Activated naive CD8-positive, alpha-beta T cell treated with anti-CD3 and anti-CD28 coated beads, Interleukin-2, amount 10 ng/mL, durations not matched to agents 7 days and 5 days (primary cell): ENCODE measurements at regions not wholly inside any gene's neighbourhood (a gene's known extent, or its start where the extent isn't known, plus 50 kb on each side); places are given as distances from the start of the nearest gene placed in this dataset.

Experiments used
- ATAC-seq: fragments of 150-1000 bp; cut with Tn5 transposase; one replicate; pipeline ENCODE4 v1.10.0; 2021; ENCODE audit warnings: low read depth, moderate library complexity
- POLR2A ChIA-PET: fragments of 350-600 bp; sonication (Branson Sonifier 250); formaldehyde crosslinking; loops from one replicate; lab custom pipeline; 2021; ENCODE audit warnings: antibody characterized with exemption; lab: Charles Lee
- DNase-seq: peaks from one replicate; pipeline ENCODE4 v3.0.0; 2021
- H3K27ac Mint-ChIP-seq: one replicate; pipeline ENCODE4 v1.8.0; 2022; ENCODE audit warnings: mild to moderate bottlenecking, mixed read lengths
- H3K27me3 Mint-ChIP-seq: one replicate; pipeline ENCODE4 v1.8.0; 2022; ENCODE audit warnings: mild to moderate bottlenecking, moderate library complexity, mixed read lengths
- H3K36me3 Mint-ChIP-seq: one replicate; pipeline ENCODE4 v1.8.0; 2021; ENCODE audit warnings: mild to moderate bottlenecking, mixed read lengths
- H3K4me1 Mint-ChIP-seq: one replicate; pipeline ENCODE4 v1.8.0; 2021; ENCODE audit warnings: mixed read lengths
- H3K4me3 Mint-ChIP-seq: one replicate; pipeline ENCODE4 v1.8.0; 2022; ENCODE audit warnings: mild to moderate bottlenecking, moderate library complexity, mixed read lengths
- H3K9me3 Mint-ChIP-seq: one replicate; pipeline ENCODE4 v1.8.0; 2021; ENCODE audit warnings: mixed read lengths

GRCh38 chr17:79241616-79242015 is 167.0 kb downstream of the ENGASE start:
- Mint-ChIP-seq H3K4me3 (no peak overlapping the region), H3K9me3 (no peaks in the 10 kb centered on the region), H3K36me3 (no peaks in the 10 kb centered on the region), H3K4me1 (no peaks in the 10 kb centered on the region), H3K27ac (no peak overlapping the region), H3K27me3 (peaks cover under 1% of the 10 kb centered on the region)
- ATAC-seq (no peak), DNase-seq (no peak)
- POLR2A ChIA-PET: interaction anchor here (0.6 kb wide), 1 partner anchor 907 kb away, joined by 3 read pairs; no protein-coding TSS in a partner anchor

- H3K27me3 Mint-ChIP-seq: peaks cover 2% of the 10 kb centered on the region
- H3K9me3 Mint-ChIP-seq: no peaks in the 10 kb centered on the region
- DNase-seq (no peak), ATAC-seq (no peak)
- POLR2A ChIA-PET: no interaction called here
- H3K4me1 Mint-ChIP-seq: no peaks in the 10 kb centered on the region
- H3K36me3 Mint-ChIP-seq: no peaks in the 10 kb centered on the region
- H3K27ac Mint-ChIP-seq: no peak overlapping the region
- no peak overlapping the region for H3K4me3 Mint-ChIP-seq
Observed at GRCh38 chr17:79239205-79239604, 164.6 kb downstream of the ENGASE start.

GRCh38 chr17:79237448-79238053 is 162.9 kb downstream of the ENGASE start:
- Mint-ChIP-seq H3K4me3 (no peak overlapping the region), H3K27me3 (peaks cover 2% of the 10 kb centered on the region), H3K4me1 (no peaks in the 10 kb centered on the region), H3K27ac (no peak overlapping the region), H3K9me3 (no peaks in the 10 kb centered on the region), H3K36me3 (no peaks in the 10 kb centered on the region)
- ATAC-seq: no peak
- POLR2A ChIA-PET: no interaction called here
- no peak for DNase-seq

GRCh38 chr17:79235808-79236207 is 161.2 kb downstream of the ENGASE start:
- H3K27me3 Mint-ChIP-seq: peaks cover 2% of the 10 kb centered on the region
- H3K27ac Mint-ChIP-seq: no peak overlapping the region
- H3K4me1 Mint-ChIP-seq: no peaks in the 10 kb centered on the region
- no peak for DNase-seq
- H3K9me3 Mint-ChIP-seq: no peaks in the 10 kb centered on the region
- ATAC-seq: no peak
- POLR2A ChIA-PET: no interaction called here
- H3K4me3 Mint-ChIP-seq: no peak overlapping the region
- H3K36me3 Mint-ChIP-seq: no peaks in the 10 kb centered on the region

- no peaks in the 10 kb centered on the region for H3K9me3 Mint-ChIP-seq
- H3K4me1 Mint-ChIP-seq: no peaks in the 10 kb centered on the region
- H3K36me3 Mint-ChIP-seq: no peaks in the 10 kb centered on the region
- peaks cover 2% of the 10 kb centered on the region for H3K27me3 Mint-ChIP-seq
- no peak for DNase-seq
- POLR2A ChIA-PET: no interaction called here
- no peak for ATAC-seq
- H3K27ac Mint-ChIP-seq: no peak overlapping the region
- H3K4me3 Mint-ChIP-seq: no peak overlapping the region
Observed at GRCh38 chr17:79233916-79234551, 159.4 kb downstream of the ENGASE start.

GRCh38 chr17:79232957-79233356 is 158.3 kb downstream of the ENGASE start:
- Mint-ChIP-seq H3K9me3 (no peaks in the 10 kb centered on the region), H3K27me3 (peaks cover 2% of the 10 kb centered on the region), H3K4me1 (no peaks in the 10 kb centered on the region), H3K36me3 (no peaks in the 10 kb centered on the region), H3K4me3 (no peak overlapping the region), H3K27ac (no peak overlapping the region)
- DNase-seq (no peak), ATAC-seq (no peak)
- POLR2A ChIA-PET: no interaction called here

GRCh38 chr17:79231766-79232287 is 157.2 kb downstream of the ENGASE start:
- Mint-ChIP-seq H3K4me3 (no peak overlapping the region), H3K27ac (no peak overlapping the region), H3K9me3 (no peaks in the 10 kb centered on the region), H3K27me3 (peaks cover 2% of the 10 kb centered on the region), H3K36me3 (no peaks in the 10 kb centered on the region), H3K4me1 (no peaks in the 10 kb centered on the region)
- POLR2A ChIA-PET: no interaction called here
- DNase-seq (no peak), ATAC-seq (no peak)

- ATAC-seq (no peak), DNase-seq (no peak)
- Mint-ChIP-seq H3K36me3 (no peaks in the 10 kb centered on the region), H3K27ac (no peak overlapping the region), H3K9me3 (no peaks in the 10 kb centered on the region), H3K4me1 (no peaks in the 10 kb centered on the region), H3K4me3 (no peak overlapping the region), H3K27me3 (no peaks in the 10 kb centered on the region)
- POLR2A ChIA-PET: no interaction called here
Observed at GRCh38 chr17:79230576-79230975, 156.0 kb downstream of the ENGASE start.

- DNase-seq (no peak), ATAC-seq (no peak)
- Mint-ChIP-seq H3K27ac (no peak overlapping the region), H3K4me3 (no peak overlapping the region), H3K36me3 (no peaks in the 10 kb centered on the region), H3K9me3 (no peaks in the 10 kb centered on the region), H3K4me1 (no peaks in the 10 kb centered on the region), H3K27me3 (peaks cover 7% of the 10 kb centered on the region)
- POLR2A ChIA-PET: no interaction called here
Observed at GRCh38 chr17:79226037-79226436, 151.4 kb downstream of the ENGASE start.

- Mint-ChIP-seq H3K27me3 (peaks cover 15% of the 10 kb centered on the region), H3K4me3 (no peak overlapping the region), H3K4me1 (peaks cover 4% of the 10 kb centered on the region), H3K36me3 (no peaks in the 10 kb centered on the region), H3K27ac (no peak overlapping the region), H3K9me3 (no peaks in the 10 kb centered on the region)
- DNase-seq (no peak), ATAC-seq (no peak)
- POLR2A ChIA-PET: no interaction called here
Observed at GRCh38 chr17:79224903-79225302, 150.3 kb downstream of the ENGASE start.

- Mint-ChIP-seq H3K4me3 (no peak overlapping the region), H3K27ac (no peak overlapping the region), H3K36me3 (no peaks in the 10 kb centered on the region), H3K4me1 (peaks cover 4% of the 10 kb centered on the region), H3K27me3 (peaks cover 15% of the 10 kb centered on the region), H3K9me3 (no peaks in the 10 kb centered on the region)
- POLR2A ChIA-PET: no interaction called here
- DNase-seq (no peak), ATAC-seq (no peak)
Observed at GRCh38 chr17:79224476-79224875, 149.9 kb downstream of the ENGASE start.

- no peaks in the 10 kb centered on the region for H3K36me3 Mint-ChIP-seq
- H3K27ac Mint-ChIP-seq: no peak overlapping the region
- no peak overlapping the region for H3K4me3 Mint-ChIP-seq
- no peaks in the 10 kb centered on the region for H3K9me3 Mint-ChIP-seq
- POLR2A ChIA-PET: no interaction called here
- H3K27me3 Mint-ChIP-seq: peaks cover 15% of the 10 kb centered on the region
- no peak for DNase-seq
- no peak for ATAC-seq
- peaks cover 4% of the 10 kb centered on the region for H3K4me1 Mint-ChIP-seq
Observed at GRCh38 chr17:79223953-79224352, 149.3 kb downstream of the ENGASE start.

GRCh38 chr17:79223471-79223870 is 148.8 kb downstream of the ENGASE start:
- ATAC-seq: no peak
- Mint-ChIP-seq H3K4me1 (peaks cover 4% of the 10 kb centered on the region), H3K27me3 (peaks cover 15% of the 10 kb centered on the region), H3K4me3 (no peak overlapping the region), H3K27ac (no peak overlapping the region), H3K9me3 (no peaks in the 10 kb centered on the region), H3K36me3 (no peaks in the 10 kb centered on the region)
- POLR2A ChIA-PET: no interaction called here
- DNase-seq: no peak

GRCh38 chr17:79221597-79221996 is 147.0 kb downstream of the ENGASE start:
- DNase-seq (no peak), ATAC-seq (no peak)
- Mint-ChIP-seq H3K4me3 (no peak overlapping the region), H3K36me3 (no peaks in the 10 kb centered on the region), H3K9me3 (no peaks in the 10 kb centered on the region), H3K27me3 (peaks cover 15% of the 10 kb centered on the region), H3K4me1 (peaks cover 4% of the 10 kb centered on the region), H3K27ac (no peak overlapping the region)
- POLR2A ChIA-PET: no interaction called here
